Pancreas (tissue), 10 donors: ENCODE measurements at regions not wholly inside any gene's neighbourhood (a gene's known extent, or its start where the extent isn't known, plus 50 kb on each side); places are given as distances from the start of the nearest gene placed in this dataset.

Source experiments
- ATAC-seq, 4 donors: fragments of 200-7000 bp; cut with Tn5 transposase; one replicate each; pipeline versions ENCODE4 v1.8.0 to v1.9.1; 2020; ENCODE audit warnings: mild to moderate bottlenecking in 4 of 4, moderate library complexity in 4 of 4
- DNase-seq, 6 donors: peaks; one replicate each; pipeline ENCODE4 v3.0.0-alpha.2; 2020
- FAIRE-seq: peaks from 2 replicates; lab custom pipeline; 2012; peaks lifted over from hg19 to GRCh38; lab: Jason Lieb, UNC
- H3K27ac ChIP-seq, 4 donors: fragments of 200-600 bp; sonication (generic); 1 replicate in 3 of 4; 2 replicates in 1 of 4; pipeline versions ENCODE4 v1.5.0 to v1.8.0; 2020
- H3K27me3 ChIP-seq, 4 donors: fragments of 200-600 bp; one replicate each; pipeline ENCODE4 v1.8.0; 2021
- H3K36me3 ChIP-seq, 3 donors: fragments of 200-600 bp; sonication (generic) in 1 of 3; one replicate each; pipeline versions ENCODE4 v1.5.0 to v1.8.0; 2020 to 2021
- H3K4me1 ChIP-seq, 3 donors: fragments of 200-600 bp; one replicate each; pipeline ENCODE4 v1.8.0; 2021
- H3K4me3 ChIP-seq, 4 donors: fragments of 200-600 bp; sonication (generic) in 2 of 4; one replicate each; pipeline versions ENCODE4 v1.5.0 to v1.8.0; 2020 to 2021
- H3K9me3 ChIP-seq, 4 donors: fragments of 200-600 bp; one replicate each; pipeline ENCODE4 v1.8.0; 2021
- WGBS, 2 donors: extraction: QIAGEN DNeasy Blood & Tissue Kit; methylation state at CpG; one replicate each; pipeline ENCODE4 v1.1.7; 2013; 5-methylcytosine and 5-hydroxymethylcytosine counted together
- intact Hi-C, 3 donors: fragments of 100-400 bp; cut with DNase I; formaldehyde crosslinking; loops; one replicate each; pipeline versions ENCODE4 v1.11.1 to v1.14.2; 2022
- TF ChIP-seq, protein P1 (sequence below), 4 donors: fragments of 200-600 bp; sonication (generic) in 3 of 4; IDR thresholded peaks; one replicate each; pipeline versions ENCODE4 v1.5.0 to v1.8.0; 2021; ENCODE audit warnings: antibody characterized with exemption in 4 of 4
- donor health status: healthy with polysubstance abuse.
- donor health status: DM: no; HTN: no; CAD: no; lungs with moderate emphysema.
- donor health status: DM: no; HTN: no; CAD: no.
- donor health status: control.
- donor health status: control.
- donor health status: Bipolar disorder and iron deficiency.
- donor health status: DM: yes; HTN: yes; CAD: no.
- donor health status: DM: no; HTN: no; CAD: no.
- donor health status: DM: no; HTN: no; CAD: no.
- donor health status: DM: yes; HTN: yes; CAD: no.

DNA sequence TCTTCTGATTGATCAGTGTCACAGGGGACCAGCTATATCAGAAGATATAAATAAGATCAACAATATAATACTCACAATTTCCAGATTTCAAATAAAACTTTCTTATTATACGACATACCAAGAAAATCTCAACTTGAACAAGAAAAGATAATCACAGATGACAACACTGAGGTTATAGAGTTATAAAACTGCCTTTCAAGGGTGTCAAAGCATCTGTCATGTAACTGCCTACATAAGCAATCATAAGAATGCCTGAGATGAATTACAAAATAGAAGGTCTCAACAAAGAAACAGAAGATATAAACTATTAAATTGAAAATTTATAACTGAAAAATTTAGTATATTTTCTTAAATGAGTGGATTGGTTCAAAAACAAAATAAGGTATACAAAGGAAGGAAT, 659.2 kb downstream of the SLC16A7 start:
- Histone ChIP-seq H3K9me3 (no peaks in the 10 kb centered on the region), H3K27me3 (no peaks in the 10 kb centered on the region), H3K4me3 (no peak overlapping the region), H3K4me1 (no peaks in the 10 kb centered on the region), H3K27ac (no peak overlapping the region), H3K36me3 (no peaks in the 10 kb centered on the region)
- intact Hi-C loops, result no loop called here
- no peak for FAIRE-seq
- DNase-seq, result no peak
- TF ChIP-seq, protein P1, sequence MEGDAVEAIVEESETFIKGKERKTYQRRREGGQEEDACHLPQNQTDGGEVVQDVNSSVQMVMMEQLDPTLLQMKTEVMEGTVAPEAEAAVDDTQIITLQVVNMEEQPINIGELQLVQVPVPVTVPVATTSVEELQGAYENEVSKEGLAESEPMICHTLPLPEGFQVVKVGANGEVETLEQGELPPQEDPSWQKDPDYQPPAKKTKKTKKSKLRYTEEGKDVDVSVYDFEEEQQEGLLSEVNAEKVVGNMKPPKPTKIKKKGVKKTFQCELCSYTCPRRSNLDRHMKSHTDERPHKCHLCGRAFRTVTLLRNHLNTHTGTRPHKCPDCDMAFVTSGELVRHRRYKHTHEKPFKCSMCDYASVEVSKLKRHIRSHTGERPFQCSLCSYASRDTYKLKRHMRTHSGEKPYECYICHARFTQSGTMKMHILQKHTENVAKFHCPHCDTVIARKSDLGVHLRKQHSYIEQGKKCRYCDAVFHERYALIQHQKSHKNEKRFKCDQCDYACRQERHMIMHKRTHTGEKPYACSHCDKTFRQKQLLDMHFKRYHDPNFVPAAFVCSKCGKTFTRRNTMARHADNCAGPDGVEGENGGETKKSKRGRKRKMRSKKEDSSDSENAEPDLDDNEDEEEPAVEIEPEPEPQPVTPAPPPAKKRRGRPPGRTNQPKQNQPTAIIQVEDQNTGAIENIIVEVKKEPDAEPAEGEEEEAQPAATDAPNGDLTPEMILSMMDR (IDR thresholded peaks at IDR 0.05), result no peak
- WGBS, 2 donors, result 82 to 95% methylated on average over 1 of the region's 1 CpG
- no peak for ATAC-seq

GRCh38 chr12:60257063-60257462, 661.2 kb downstream of the SLC16A7 start:
- no peak for DNase-seq
- Histone ChIP-seq H3K27me3 (no peaks in the 10 kb centered on the region), H3K4me3 (no peak overlapping the region), H3K4me1 (no peaks in the 10 kb centered on the region), H3K27ac (no peak overlapping the region), H3K36me3 (no peaks in the 10 kb centered on the region), H3K9me3 (no peaks in the 10 kb centered on the region)
- intact Hi-C loops, result no loop called here
- TF ChIP-seq, protein P1 (IDR thresholded peaks at IDR 0.05), result no peak
- 41 to 45% methylated on average over 1 of the region's 1 CpG for WGBS, 2 donors
- ATAC-seq, result peak in 3 of 4 donors; percentile 41 to 82 (median 46)
- FAIRE-seq, result no peak

- Histone ChIP-seq H3K36me3 (no peaks in the 10 kb centered on the region), H3K4me1 (no peaks in the 10 kb centered on the region), H3K27me3 (no peaks in the 10 kb centered on the region), H3K4me3 (no peak overlapping the region), H3K27ac (no peak overlapping the region), H3K9me3 (no peaks in the 10 kb centered on the region)
- WGBS, 2 donors, result 79 to 84% methylated on average over 3 of the region's 3 CpGs
- TF ChIP-seq, protein P1 (IDR thresholded peaks at IDR 0.05), result no peak
- no peak for FAIRE-seq
- no peak for DNase-seq
- no peak for ATAC-seq
- intact Hi-C loops, result no loop called here
These were observed 663.4 kb downstream of the SLC16A7 start for GRCh38 chr12:60259225-60259624.

- FAIRE-seq, result no peak
- TF ChIP-seq, protein P1 (IDR thresholded peaks at IDR 0.05), result no peak
- WGBS, 2 donors, result 69 to 79% methylated on average over 4 of the region's 4 CpGs
These were observed 666.5 kb downstream of the SLC16A7 start for GRCh38 chr12:60262378-60262777.

DNA sequence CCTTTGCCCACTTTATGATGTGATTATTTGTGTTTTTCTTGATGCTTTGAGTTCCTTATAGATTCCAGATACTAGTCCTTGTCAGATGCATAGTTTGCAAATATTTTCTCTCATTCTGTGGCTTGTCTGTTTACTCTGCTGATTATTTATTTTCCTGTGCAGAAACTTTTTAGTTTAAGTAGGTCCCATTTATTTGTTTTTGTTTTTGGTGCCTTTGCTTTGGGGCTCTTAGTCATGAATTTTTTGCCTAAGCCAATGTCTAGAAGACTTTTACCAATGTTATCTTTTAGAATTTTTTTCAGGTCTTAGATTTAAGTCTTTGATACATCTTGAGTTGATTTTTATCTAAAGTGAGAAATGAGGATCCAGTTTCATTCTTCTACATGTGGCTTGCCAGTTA, 667.3 kb downstream of the SLC16A7 start:
- H3K27me3 ChIP-seq, result no peaks in the 10 kb centered on the region
- no peak for ATAC-seq
- no peak overlapping the region for H3K27ac ChIP-seq
- TF ChIP-seq, protein P1 (IDR thresholded peaks at IDR 0.05), result no peak
- DNase-seq, result no peak
- intact Hi-C loops, result no loop called here
- H3K36me3 ChIP-seq, result no peaks in the 10 kb centered on the region
- FAIRE-seq, result no peak
- no peaks in the 10 kb centered on the region for H3K9me3 ChIP-seq
- H3K4me1 ChIP-seq, result no peaks in the 10 kb centered on the region
- H3K4me3 ChIP-seq, result no peak overlapping the region

More at GRCh38 chr12:60262378-60262777, 666.5 kb downstream of the SLC16A7 start:
- no peak for DNase-seq
- intact Hi-C loops, result no loop called here
- no peak for ATAC-seq
- Histone ChIP-seq H3K4me1 (no peaks in the 10 kb centered on the region), H3K9me3 (no peaks in the 10 kb centered on the region), H3K4me3 (no peak overlapping the region), H3K27me3 (no peaks in the 10 kb centered on the region), H3K36me3 (no peaks in the 10 kb centered on the region), H3K27ac (no peak overlapping the region)
